ENCODE measurements at regions not wholly inside any gene's neighbourhood (a gene's known extent, or its start where the extent isn't known, plus 50 kb on each side); places are given as distances from the start of the nearest gene placed in this dataset.

- WGBS = 90% methylated on average over 1 of the region's 1 CpG
- Histone ChIP-seq H3K36me3 (ENCODE audit: control insufficient read depth in 2 of 2, insufficient read depth in 2 of 2, low read length in 1 of 2) (no peaks in the 10 kb centered on the region), H3K4me1 (ENCODE audit: control insufficient read depth in 2 of 2, insufficient read depth in 2 of 2, low read length in 2 of 2) (no peaks in the 10 kb centered on the region), H3K9me3 (ENCODE audit: control insufficient read depth in 2 of 2, insufficient read depth in 1 of 2, low read length in 1 of 2) (no peaks in the 10 kb centered on the region), H3K4me3 (ENCODE audit: low read length in 2 of 2) (no peak overlapping the region), H3K27ac (ENCODE audit: low read depth in 1 of 2, low read length in 1 of 2) (no peak overlapping the region), H3K27me3 (ENCODE audit: control insufficient read depth in 2 of 2, insufficient read depth in 1 of 2, low read length in 1 of 2) (no peaks in the 10 kb centered on the region)
- DNase-seq (ENCODE audit: low read depth in 6 of 9, low spot score in 9 of 9) = no peak
Observed at GRCh38 chr14:81963846-81964245, 430.2 kb upstream of the SEL1L start.

- Histone ChIP-seq H3K36me3 (ENCODE audit: control insufficient read depth in 2 of 2, insufficient read depth in 2 of 2, low read length in 1 of 2) (no peaks in the 10 kb centered on the region), H3K4me1 (ENCODE audit: control insufficient read depth in 2 of 2, insufficient read depth in 2 of 2, low read length in 2 of 2) (no peaks in the 10 kb centered on the region), H3K4me3 (ENCODE audit: low read length in 2 of 2) (no peak overlapping the region), H3K9me3 (ENCODE audit: control insufficient read depth in 2 of 2, insufficient read depth in 1 of 2, low read length in 1 of 2) (no peaks in the 10 kb centered on the region), H3K27me3 (ENCODE audit: control insufficient read depth in 2 of 2, insufficient read depth in 1 of 2, low read length in 1 of 2) (no peaks in the 10 kb centered on the region), H3K27ac (ENCODE audit: low read depth in 1 of 2, low read length in 1 of 2) (no peak overlapping the region)
- no peak for DNase-seq (ENCODE audit: low read depth in 6 of 9, low spot score in 9 of 9)
- WGBS = 82% methylated on average over 5 of the region's 5 CpGs
Observed at GRCh38 chr14:81970307-81970706, 436.7 kb upstream of the SEL1L start.

- DNase-seq (ENCODE audit: low read depth in 6 of 9, low spot score in 9 of 9) = no peak
- H3K4me1 ChIP-seq (ENCODE audit: control insufficient read depth in 2 of 2, insufficient read depth in 2 of 2, low read length in 2 of 2) = no peaks in the 10 kb centered on the region
- no peak overlapping the region for H3K4me3 ChIP-seq (ENCODE audit: low read length in 2 of 2)
- 52% methylated on average over 2 of the region's 2 CpGs for WGBS
- H3K27me3 ChIP-seq (ENCODE audit: control insufficient read depth in 2 of 2, insufficient read depth in 1 of 2, low read length in 1 of 2) = no peaks in the 10 kb centered on the region
- no peaks in the 10 kb centered on the region for H3K36me3 ChIP-seq (ENCODE audit: control insufficient read depth in 2 of 2, insufficient read depth in 2 of 2, low read length in 1 of 2)
- H3K27ac ChIP-seq (ENCODE audit: low read depth in 1 of 2, low read length in 1 of 2) = no peak overlapping the region
- H3K9me3 ChIP-seq (ENCODE audit: control insufficient read depth in 2 of 2, insufficient read depth in 1 of 2, low read length in 1 of 2) = no peaks in the 10 kb centered on the region
Observed at GRCh38 chr14:81971911-81972310, 438.3 kb upstream of the SEL1L start.

- H3K9me3 ChIP-seq (ENCODE audit: control insufficient read depth in 2 of 2, insufficient read depth in 1 of 2, low read length in 1 of 2) = no peaks in the 10 kb centered on the region
- no peak overlapping the region for H3K4me3 ChIP-seq (ENCODE audit: low read length in 2 of 2)
- no peak overlapping the region for H3K27ac ChIP-seq (ENCODE audit: low read depth in 1 of 2, low read length in 1 of 2)
- no peaks in the 10 kb centered on the region for H3K4me1 ChIP-seq (ENCODE audit: control insufficient read depth in 2 of 2, insufficient read depth in 2 of 2, low read length in 2 of 2)
- H3K27me3 ChIP-seq (ENCODE audit: control insufficient read depth in 2 of 2, insufficient read depth in 1 of 2, low read length in 1 of 2) = no peaks in the 10 kb centered on the region
- 91% methylated on average over 2 of the region's 2 CpGs for WGBS
- no peaks in the 10 kb centered on the region for H3K36me3 ChIP-seq (ENCODE audit: control insufficient read depth in 2 of 2, insufficient read depth in 2 of 2, low read length in 1 of 2)
- no peak for DNase-seq (ENCODE audit: low read depth in 6 of 9, low spot score in 9 of 9)
Observed at GRCh38 chr14:81972601-81973000, 438.9 kb upstream of the SEL1L start.

- Histone ChIP-seq H3K4me1 (ENCODE audit: control insufficient read depth in 2 of 2, insufficient read depth in 2 of 2, low read length in 2 of 2) (no peaks in the 10 kb centered on the region), H3K36me3 (ENCODE audit: control insufficient read depth in 2 of 2, insufficient read depth in 2 of 2, low read length in 1 of 2) (no peaks in the 10 kb centered on the region), H3K27ac (ENCODE audit: low read depth in 1 of 2, low read length in 1 of 2) (no peak overlapping the region), H3K27me3 (ENCODE audit: control insufficient read depth in 2 of 2, insufficient read depth in 1 of 2, low read length in 1 of 2) (no peaks in the 10 kb centered on the region), H3K4me3 (ENCODE audit: low read length in 2 of 2) (no peak overlapping the region), H3K9me3 (ENCODE audit: control insufficient read depth in 2 of 2, insufficient read depth in 1 of 2, low read length in 1 of 2) (no peaks in the 10 kb centered on the region)
- WGBS = 75% methylated on average over 2 of the region's 2 CpGs
- DNase-seq (ENCODE audit: low read depth in 6 of 9, low spot score in 9 of 9) = no peak
Observed at GRCh38 chr14:81974543-81974942, 440.9 kb upstream of the SEL1L start.

- Histone ChIP-seq H3K4me3 (ENCODE audit: low read length in 2 of 2) (no peak overlapping the region), H3K27ac (ENCODE audit: low read depth in 1 of 2, low read length in 1 of 2) (no peak overlapping the region), H3K27me3 (ENCODE audit: control insufficient read depth in 2 of 2, insufficient read depth in 1 of 2, low read length in 1 of 2) (no peaks in the 10 kb centered on the region), H3K4me1 (ENCODE audit: control insufficient read depth in 2 of 2, insufficient read depth in 2 of 2, low read length in 2 of 2) (no peaks in the 10 kb centered on the region), H3K9me3 (ENCODE audit: control insufficient read depth in 2 of 2, insufficient read depth in 1 of 2, low read length in 1 of 2) (no peaks in the 10 kb centered on the region), H3K36me3 (ENCODE audit: control insufficient read depth in 2 of 2, insufficient read depth in 2 of 2, low read length in 1 of 2) (no peaks in the 10 kb centered on the region)
- 93% methylated on average over 4 of the region's 4 CpGs for WGBS
- no peak for DNase-seq (ENCODE audit: low read depth in 6 of 9, low spot score in 9 of 9)
Observed at GRCh38 chr14:81980601-81981306, 447.1 kb upstream of the SEL1L start.

GRCh38 chr14:81981307-81981675, 447.6 kb upstream of the SEL1L start:
- 90% methylated on average over 5 of the region's 5 CpGs for WGBS
- H3K27me3 ChIP-seq (ENCODE audit: control insufficient read depth in 2 of 2, insufficient read depth in 1 of 2, low read length in 1 of 2) = no peaks in the 10 kb centered on the region
- H3K36me3 ChIP-seq (ENCODE audit: control insufficient read depth in 2 of 2, insufficient read depth in 2 of 2, low read length in 1 of 2) = no peaks in the 10 kb centered on the region
- no peaks in the 10 kb centered on the region for H3K9me3 ChIP-seq (ENCODE audit: control insufficient read depth in 2 of 2, insufficient read depth in 1 of 2, low read length in 1 of 2)
- H3K4me1 ChIP-seq (ENCODE audit: control insufficient read depth in 2 of 2, insufficient read depth in 2 of 2, low read length in 2 of 2) = no peaks in the 10 kb centered on the region
- no peak overlapping the region for H3K27ac ChIP-seq (ENCODE audit: low read depth in 1 of 2, low read length in 1 of 2)
- DNase-seq (ENCODE audit: low read depth in 6 of 9, low spot score in 9 of 9) = no peak
- H3K4me3 ChIP-seq (ENCODE audit: low read length in 2 of 2) = no peak overlapping the region

- WGBS = 94% methylated on average over 4 of the region's 4 CpGs
Observed at GRCh38 chr14:81982046-81982445, 448.4 kb upstream of the SEL1L start.

GRCh38 chr14:81986005-81986404, 452.4 kb upstream of the SEL1L start:
- DNase-seq (ENCODE audit: low read depth in 6 of 9, low spot score in 9 of 9) = no peak
- Histone ChIP-seq H3K27ac (ENCODE audit: low read depth in 1 of 2, low read length in 1 of 2) (no peak overlapping the region), H3K9me3 (ENCODE audit: control insufficient read depth in 2 of 2, insufficient read depth in 1 of 2, low read length in 1 of 2) (no peaks in the 10 kb centered on the region), H3K27me3 (ENCODE audit: control insufficient read depth in 2 of 2, insufficient read depth in 1 of 2, low read length in 1 of 2) (no peaks in the 10 kb centered on the region), H3K4me3 (ENCODE audit: low read length in 2 of 2) (no peak overlapping the region), H3K4me1 (ENCODE audit: control insufficient read depth in 2 of 2, insufficient read depth in 2 of 2, low read length in 2 of 2) (no peaks in the 10 kb centered on the region), H3K36me3 (ENCODE audit: control insufficient read depth in 2 of 2, insufficient read depth in 2 of 2, low read length in 1 of 2) (no peaks in the 10 kb centered on the region)

More at GRCh38 chr14:81982046-81982445, 448.4 kb upstream of the SEL1L start:
- H3K27me3 ChIP-seq (ENCODE audit: control insufficient read depth in 2 of 2, insufficient read depth in 1 of 2, low read length in 1 of 2) = no peaks in the 10 kb centered on the region
- H3K9me3 ChIP-seq (ENCODE audit: control insufficient read depth in 2 of 2, insufficient read depth in 1 of 2, low read length in 1 of 2) = no peaks in the 10 kb centered on the region
- no peak overlapping the region for H3K4me3 ChIP-seq (ENCODE audit: low read length in 2 of 2)
- no peaks in the 10 kb centered on the region for H3K36me3 ChIP-seq (ENCODE audit: control insufficient read depth in 2 of 2, insufficient read depth in 2 of 2, low read length in 1 of 2)
- no peak for DNase-seq (ENCODE audit: low read depth in 6 of 9, low spot score in 9 of 9)
- no peak overlapping the region for H3K27ac ChIP-seq (ENCODE audit: low read depth in 1 of 2, low read length in 1 of 2)
- H3K4me1 ChIP-seq (ENCODE audit: control insufficient read depth in 2 of 2, insufficient read depth in 2 of 2, low read length in 2 of 2) = no peaks in the 10 kb centered on the region

GRCh38 chr14:81989211-81989610, 455.6 kb upstream of the SEL1L start:
- DNase-seq (ENCODE audit: low read depth in 6 of 9, low spot score in 9 of 9) = no peak
- H3K4me3 ChIP-seq (ENCODE audit: low read length in 2 of 2) = no peak overlapping the region
- 51% methylated on average over 3 of the region's 3 CpGs for WGBS
- H3K36me3 ChIP-seq (ENCODE audit: control insufficient read depth in 2 of 2, insufficient read depth in 2 of 2, low read length in 1 of 2) = no peaks in the 10 kb centered on the region
- no peaks in the 10 kb centered on the region for H3K4me1 ChIP-seq (ENCODE audit: control insufficient read depth in 2 of 2, insufficient read depth in 2 of 2, low read length in 2 of 2)
- no peak overlapping the region for H3K27ac ChIP-seq (ENCODE audit: low read depth in 1 of 2, low read length in 1 of 2)
- no peaks in the 10 kb centered on the region for H3K9me3 ChIP-seq (ENCODE audit: control insufficient read depth in 2 of 2, insufficient read depth in 1 of 2, low read length in 1 of 2)
- H3K27me3 ChIP-seq (ENCODE audit: control insufficient read depth in 2 of 2, insufficient read depth in 1 of 2, low read length in 1 of 2) = no peaks in the 10 kb centered on the region

All from thymus (tissue), 11 donors.